HG02852 (cell line): ENCODE measurements at regions not wholly inside any gene's neighbourhood (a gene's known extent, or its start where the extent isn't known, plus 50 kb on each side); places are given as distances from the start of the nearest gene placed in this dataset.
"Not testable (repeated sequence)": the region's sequence is repeated elsewhere in the genome, so short reads cannot be mapped to it uniquely, and the experiment has no call there.

Experiments used
- ATAC-seq: cut with Tn5 transposase; IDR thresholded peaks from one replicate; pipeline ENCODE4 v1.9.1; 2021; ENCODE audit warnings: mild to moderate bottlenecking, moderate library complexity; ENCODE audit not compliant: unreplicated experiment

DNA sequence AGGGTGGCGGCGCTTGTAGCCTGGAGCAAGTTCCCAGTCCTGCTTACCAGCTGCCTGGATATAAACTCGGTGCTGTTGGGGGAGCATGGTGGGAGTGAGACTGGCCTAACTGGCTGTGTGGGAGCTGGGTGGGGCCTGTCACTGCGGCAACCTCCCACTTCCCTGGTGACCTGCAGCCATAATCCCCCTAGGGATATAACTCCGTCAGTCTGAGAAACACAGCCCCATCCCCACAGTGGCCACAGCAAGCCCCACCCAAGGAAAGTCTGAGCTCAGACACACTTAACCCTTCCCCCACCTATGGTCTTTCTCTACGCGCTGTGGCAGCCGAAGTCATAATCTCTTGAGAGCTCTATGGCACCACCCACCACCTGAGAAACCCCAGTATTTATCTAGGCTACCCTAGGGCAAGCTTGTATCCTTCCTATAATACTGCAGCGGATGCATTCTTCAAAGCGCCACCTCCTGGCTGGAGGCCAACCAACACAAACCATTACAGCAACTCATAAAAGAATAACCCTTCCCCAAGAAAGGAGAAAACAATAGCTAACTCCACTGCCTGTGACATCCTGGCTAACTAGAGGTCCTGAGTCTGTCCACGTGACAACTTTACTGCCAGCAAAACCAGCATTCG is 57.4 kb downstream of the ZNF648 start:
- no peak for ATAC-seq

DNA sequence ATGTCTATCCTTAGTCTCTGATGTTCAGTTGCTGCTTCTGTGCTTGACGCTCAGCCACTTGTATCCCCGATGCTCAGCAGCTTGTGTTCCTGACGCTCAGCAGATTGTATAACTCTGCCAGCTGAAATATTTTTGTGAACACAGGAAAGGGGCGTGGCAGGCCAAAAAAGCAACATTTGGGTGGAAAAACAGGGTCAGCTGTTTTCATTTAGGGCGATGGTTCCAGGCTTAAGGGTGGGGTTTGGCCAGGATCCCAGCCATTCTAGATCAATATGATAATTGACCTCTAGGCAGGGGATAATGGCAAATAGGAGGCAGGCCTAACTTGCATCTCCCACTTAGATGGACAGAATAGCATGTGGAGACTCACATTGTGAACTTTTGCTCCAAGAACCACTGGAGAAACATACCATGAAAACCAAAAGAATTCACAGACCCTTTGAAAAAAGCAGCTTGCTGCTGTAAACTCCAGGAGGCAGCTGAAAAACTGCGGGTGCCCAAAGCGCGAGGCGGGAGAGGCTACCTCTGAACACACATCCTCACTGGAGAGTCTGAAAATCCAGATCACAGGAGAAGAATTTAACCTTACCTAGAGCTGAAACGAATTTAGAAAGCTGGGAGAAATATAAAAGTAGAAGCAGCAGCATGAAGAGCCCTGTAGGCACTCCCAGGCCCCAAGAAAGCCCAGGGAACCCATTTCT is 58.3 kb downstream of the ZNF648 start:
- ATAC-seq = no peak

DNA sequence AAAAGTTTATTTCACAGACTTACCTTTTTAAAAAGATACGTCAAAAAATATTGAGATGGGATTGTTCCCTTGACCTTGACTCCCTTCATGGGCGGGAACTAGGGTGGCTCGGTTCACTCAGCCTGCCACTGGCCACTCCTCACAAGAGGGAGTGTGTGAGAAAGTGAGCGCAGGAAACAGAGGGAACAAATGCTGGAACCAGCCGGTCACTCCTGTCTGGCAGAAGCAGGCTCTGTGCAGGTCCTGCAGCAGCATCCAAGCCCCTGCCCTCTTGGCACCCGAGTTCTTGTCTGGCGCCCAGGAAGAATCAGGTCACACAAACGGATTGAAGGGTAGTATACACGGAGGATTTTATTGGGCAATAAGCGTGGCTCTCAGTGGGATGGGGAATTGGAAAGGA is 58.9 kb downstream of the ZNF648 start:
- no peak for ATAC-seq

DNA sequence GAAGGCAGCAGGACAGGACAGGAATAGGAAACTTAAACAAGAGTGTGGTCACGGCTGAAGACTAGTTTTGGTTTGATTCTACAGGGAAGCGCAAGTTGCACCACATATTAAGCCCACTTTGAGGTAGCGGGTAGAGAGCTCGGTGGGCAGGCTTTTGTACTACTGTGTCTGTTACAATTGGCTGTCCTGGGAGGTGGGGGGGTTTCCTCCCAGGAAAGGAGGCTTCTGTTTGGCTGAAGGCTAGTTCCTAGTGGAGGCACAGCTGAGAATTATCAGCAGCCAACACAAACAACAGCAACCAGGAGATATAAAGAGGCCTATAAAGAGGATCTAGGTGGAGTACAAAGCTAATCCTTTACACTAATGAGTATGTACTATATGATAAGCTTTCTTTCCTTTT is 62.7 kb downstream of the ZNF648 start:
- no peak for ATAC-seq

DNA sequence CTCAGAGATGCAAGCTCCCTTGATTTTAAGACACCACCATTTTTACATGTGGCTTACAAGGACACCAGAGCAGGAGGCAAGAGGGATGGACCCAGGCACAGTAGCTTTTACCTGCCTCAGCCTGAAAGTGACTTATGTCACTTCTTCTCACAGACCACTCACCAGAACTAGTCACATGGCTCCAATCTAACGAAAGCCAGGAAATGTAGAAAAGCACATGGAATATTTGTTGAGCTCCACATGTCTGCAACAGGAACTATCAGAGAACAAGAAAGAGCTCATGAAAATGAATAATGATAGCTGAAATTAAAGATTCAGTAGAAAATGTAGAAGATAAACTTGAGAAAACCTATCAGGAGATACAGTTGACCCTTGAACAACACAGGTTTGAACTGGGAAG is 69.4 kb downstream of the ZNF648 start:
- ATAC-seq = no peak

DNA sequence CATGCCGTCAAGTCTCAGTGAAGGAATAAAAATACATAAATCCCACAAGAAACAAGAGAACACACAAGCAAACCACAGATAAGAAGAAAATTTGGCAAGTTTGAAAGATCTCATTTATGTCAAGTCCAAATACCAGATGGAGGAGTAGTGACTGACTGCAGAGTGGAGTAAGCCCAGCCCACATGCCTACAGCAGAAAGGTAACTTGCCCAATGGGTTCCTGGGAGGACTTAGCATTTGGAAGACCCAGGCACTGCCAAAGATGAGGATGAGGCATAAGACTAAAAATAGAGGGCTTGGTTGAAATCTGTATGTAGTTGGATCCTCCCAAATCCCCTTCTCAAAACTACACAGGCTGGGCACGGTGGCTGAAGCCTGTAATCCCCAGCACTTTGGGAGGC is 70.8 kb downstream of the ZNF648 start:
- no peak for ATAC-seq

DNA sequence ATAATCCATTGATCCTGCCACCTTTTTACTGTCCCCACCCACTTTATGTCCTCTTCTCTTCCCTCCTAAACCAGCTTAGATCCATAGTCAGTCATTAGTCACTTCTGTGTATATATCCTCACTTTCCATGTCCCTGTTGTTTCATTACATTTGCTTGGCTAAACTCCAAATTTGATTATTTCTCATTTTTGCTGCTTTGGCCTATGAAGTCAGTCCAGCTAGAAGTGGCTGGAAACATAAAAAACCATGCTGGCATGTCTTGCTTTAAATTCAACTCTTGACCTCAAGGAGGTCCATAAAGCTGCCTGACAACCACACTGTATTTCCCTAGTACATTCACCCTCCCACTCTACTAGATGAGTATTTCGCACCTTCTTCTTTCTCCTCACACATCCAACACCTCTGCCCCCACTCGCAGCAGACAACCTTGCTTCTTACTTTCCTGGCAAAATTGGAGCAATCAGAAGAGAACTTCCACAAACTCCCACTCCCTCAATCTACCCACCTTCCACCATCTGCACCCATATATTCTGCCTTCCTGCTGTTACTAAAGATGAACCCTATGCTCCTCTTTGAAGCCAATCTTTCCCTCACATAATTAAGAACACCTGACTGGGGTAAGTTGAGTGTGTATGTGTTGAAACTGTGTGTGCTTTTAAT is 72.1 kb downstream of the ZNF648 start:
- no peak for ATAC-seq

DNA sequence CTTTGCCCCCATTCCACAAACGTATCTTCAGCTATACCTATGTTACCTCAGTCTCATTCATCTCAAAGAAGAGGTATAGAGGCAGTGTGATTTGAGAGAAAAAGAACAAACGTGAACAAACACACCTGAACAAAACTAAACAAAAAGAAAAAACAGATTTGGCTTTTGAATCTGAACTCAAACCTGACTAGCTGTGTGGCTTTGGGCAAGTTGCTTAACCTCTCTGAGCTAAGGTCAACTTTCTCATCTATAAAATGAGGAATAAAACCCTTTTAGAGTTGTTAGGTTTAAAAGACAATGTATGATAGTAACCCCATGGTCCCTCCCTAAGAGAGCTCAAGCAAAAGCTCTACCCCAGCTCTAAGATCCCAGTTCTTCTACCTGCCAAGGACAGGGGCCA is 73.5 kb downstream of the ZNF648 start:
- no peak for ATAC-seq

DNA sequence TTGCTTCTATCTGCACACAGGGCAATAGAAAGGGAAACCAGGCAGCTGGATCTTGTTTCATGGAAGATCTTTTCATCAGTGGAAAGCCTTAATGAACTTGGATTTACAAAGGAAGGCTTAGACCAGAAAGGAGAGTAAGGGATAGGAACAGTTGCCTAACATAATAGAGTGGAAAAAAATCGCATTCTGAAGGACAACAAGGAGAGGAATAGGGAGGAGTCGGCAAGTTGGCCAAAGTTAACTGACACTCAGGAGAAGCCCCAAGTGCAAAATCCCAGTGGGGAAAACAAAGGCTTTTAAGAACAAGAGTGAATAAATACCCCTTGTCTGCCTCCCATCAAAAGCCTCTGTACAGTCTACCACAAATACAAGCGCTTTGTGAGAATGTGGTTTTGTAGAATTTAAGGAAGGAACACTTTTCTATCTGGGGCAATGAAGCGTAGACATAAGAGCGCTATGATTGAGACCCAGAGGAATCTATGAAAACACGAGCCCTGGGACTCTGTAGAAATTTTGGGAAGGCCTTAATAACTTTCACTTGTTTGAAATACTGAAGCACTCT is 74.1 kb downstream of the ZNF648 start:
- ATAC-seq = no peak

DNA sequence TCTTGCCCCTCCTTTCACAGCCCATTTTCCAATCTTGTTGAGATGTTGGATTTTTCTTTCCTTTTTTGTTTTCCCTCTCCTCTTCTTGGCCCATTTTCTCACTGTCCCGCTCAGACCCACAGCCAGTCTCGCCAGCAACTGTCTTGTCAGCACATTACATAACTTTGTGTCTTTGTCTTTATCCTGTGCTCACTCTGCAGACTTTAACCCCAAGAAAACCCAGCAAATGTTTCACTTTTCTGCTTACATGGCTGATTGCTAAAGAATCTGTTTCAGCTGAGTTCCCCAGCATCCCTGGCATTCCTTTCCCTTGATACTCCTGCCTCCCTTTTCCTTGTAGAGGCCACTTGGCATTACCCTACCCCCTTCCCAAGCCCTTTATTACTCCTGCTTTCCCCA is 74.6 kb downstream of the ZNF648 start:
- ATAC-seq = no peak

DNA sequence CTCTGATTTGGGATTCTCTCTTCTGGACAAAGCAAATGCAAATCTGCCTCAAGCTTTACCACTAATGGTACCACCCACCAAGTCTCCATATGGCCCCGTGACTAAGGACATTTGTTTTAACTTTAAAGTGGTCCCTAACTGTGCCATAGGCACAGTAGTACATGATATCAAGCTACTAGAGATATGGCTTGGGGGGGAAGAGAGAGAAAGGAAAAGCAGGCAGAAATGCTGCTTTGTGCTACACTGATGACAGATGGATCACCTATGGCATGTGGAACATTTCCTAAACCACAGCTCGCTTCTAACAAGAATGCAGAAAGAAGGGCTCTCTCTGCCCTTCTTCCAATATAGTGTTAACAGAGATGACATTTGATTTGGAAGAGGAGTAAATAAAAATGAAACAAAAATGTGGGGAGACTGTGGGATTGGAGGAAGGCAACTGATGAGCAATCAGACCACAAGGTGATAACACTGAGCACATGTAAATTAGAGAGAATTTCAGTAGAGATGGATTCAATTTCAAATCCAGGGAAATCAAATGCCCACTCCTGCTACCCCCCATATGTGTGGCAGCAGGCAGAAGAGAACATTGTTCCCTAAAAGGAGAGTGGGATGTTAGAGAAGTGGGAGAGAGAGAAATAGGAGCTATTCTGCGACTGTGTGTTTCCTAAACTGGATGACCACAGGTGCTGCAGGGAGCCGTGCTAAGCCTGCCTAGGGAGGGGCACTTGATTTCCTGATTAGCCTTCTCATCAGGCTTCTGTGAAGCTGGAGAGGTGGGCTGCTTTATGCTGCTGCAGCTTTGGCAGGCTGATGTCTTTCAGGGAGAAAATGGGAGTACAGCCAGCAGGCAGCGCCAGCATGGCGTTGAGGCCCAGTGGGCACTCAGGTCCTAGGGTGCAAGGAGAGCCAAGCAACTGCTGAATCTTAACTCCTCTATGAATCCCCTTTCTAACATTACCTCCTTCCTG is 75.3 kb downstream of the ZNF648 start:
- no peak for ATAC-seq

DNA sequence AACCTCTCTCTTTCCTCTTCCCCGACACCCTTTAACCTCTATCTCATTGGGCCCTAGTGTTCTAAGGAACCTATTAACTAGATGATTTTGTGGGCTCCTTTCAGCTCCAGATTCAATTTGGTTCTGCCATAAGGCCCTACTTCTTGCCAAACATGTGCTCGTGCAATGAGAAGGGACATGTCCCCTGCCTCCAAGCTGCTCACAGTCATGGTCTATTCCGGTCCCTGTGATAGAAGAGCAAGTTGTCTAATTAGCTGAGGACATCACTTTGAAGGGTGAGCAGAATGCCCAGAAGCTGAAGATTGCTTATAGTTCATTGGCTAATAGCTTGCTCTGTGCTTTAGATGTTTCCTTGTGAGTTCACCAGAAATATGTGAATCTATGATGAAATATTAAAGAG is 76.2 kb downstream of the ZNF648 start:
- ATAC-seq = no peak

DNA sequence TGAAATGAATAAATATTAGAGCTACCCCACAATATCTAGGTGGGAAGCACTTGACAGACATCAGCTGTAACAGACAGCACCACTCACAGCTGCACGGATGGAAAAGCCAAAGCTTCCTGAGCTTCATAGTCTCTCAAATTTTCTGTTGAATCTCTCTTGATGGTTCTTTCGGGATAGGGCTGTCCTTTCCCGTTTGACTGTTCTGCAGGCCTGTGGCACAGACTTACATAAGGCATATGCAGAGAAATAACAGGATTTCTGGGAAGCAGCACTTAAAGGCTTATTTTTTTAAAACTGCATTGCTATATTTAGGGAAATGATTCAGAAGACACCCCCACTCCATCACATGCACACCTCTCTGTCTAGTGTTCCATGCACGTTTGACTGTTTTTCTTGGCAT is 77.5 kb downstream of the ZNF648 start:
- ATAC-seq = no peak

DNA sequence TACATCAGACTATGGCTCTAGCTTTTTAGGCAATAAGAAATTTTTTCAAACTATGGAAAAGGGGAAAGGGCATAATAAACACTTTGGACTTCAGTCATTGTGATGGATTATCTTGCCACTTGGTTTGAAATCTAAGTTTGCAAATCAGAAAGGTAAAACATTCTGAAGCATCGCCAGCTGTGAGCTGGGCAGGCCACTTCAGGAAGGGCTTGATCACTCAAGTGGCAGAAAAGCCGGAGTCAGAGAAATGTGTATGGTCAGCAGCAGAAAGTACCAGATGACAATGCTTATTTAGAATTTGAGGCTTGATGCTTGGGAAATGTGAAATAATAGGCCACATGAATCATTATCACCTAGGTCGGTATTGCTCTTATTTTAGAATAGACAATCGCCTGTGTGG is 79.7 kb downstream of the ZNF648 start:
- no peak for ATAC-seq

DNA sequence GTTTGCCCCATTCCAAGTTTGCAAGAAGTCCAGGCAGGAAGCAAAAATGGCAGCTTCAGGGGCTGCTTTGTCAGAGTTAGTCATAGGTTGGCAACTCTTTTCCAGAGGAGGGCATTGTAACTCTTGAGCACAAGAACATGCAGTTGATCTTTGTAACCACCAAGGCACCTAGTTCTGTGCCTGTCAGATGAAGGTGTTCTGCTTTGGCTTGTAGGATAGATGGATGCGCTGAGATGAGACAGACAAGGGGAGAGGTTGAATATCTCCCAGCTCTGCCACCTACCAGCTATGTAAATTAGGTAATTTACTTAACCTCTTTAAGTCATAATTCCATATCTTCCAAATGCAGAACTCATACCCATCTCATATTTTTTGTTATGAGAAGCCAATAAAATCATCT is 89.3 kb downstream of the ZNF648 start:
- ATAC-seq = no peak

DNA sequence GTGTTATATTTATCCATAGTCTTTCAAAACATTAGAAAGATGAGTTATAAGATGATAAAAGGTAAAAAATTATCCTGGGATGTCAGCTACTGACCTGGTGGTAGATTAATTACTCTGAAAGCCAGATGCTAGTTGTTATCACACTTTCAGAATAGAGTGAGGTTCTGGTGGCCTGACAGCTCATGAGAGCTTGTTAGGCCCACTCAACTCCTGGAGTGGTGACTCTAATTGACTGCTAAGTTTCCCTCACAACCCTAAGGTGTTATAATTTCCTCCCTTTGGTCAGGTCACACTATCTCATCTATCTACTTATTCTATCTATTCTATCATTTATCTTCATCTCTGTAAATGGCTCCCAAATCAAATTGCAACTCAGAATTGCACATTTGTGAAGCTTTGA is 90.1 kb downstream of the ZNF648 start:
- no peak for ATAC-seq

DNA sequence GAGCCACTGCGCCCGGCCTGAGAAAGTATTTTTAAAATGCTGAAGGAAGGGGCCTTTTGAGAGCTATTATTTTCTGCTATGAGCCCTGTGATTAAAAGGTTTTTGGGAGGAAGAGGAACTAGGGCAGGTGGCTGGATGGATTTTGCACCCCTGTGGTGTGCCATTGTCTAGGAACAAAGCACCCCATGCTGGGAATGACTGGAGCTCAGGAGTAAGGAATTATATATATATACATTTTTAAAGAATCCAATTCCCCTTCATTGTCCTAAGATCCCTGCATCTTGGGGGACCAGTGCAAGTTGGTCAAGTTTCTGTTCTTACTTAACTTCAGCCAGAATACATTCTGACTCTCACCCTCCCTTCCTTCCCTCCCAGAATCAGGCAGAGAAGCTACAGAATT is 91.6 kb downstream of the ZNF648 start:
- no peak for ATAC-seq

DNA sequence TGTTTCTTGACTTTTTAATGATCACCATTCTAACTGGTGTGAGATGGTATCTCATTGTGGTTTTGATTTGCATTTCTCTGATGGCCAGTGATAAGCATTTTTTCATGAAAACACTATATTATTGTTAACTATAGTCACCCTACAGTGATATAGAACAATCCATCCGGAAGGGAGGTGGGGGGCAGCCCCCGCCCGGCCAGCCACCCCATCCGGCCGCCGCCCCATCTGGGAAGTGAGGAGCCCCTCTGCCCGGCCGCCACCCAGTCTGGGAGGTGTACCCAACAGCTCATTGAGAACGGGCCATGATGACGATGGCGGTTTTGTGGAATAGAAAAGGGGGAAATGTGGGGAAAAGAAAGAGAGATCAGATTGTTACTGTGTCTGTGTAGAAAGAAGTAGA is 106.8 kb downstream of the ZNF648 start:
- not testable (repeated sequence) for ATAC-seq

DNA sequence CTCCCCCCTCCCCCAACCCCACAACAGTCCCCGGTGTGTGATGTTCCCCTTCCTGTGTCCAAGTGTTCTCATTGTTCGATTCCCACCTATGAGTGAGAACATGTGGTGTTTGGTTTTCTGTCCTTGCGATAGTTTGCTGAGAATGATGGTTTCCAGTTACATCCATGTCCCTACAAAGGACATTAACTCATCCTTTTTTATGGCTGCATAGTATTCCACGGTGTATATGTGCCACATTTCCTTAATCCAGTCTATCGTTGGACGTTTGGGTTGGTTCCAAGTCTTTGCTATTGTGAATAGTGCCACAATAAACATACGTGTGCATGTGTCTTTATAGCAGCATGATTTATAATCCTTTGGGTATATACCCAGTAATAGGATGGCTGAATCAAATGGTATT is 107.3 kb downstream of the ZNF648 start:
- ATAC-seq = not testable (repeated sequence)

DNA sequence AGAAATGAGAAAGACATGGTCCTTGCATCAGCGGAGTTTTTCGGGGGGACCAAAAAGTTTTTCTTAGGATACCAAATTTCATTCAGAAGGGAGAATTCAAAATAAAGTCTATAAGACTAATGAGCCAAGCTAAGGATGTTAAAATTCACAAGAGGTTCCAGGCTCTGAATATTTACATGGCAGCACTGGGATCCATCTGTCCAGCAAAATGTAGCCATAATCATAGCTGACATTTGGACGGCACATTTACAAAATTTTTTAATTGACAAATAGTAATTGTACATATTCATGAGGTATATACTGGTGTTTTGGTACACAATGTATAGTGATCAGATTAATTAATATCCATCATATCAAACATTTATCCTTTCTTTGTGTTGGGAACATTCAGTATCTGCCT is 107.9 kb downstream of the ZNF648 start:
- ATAC-seq = no peak

DNA sequence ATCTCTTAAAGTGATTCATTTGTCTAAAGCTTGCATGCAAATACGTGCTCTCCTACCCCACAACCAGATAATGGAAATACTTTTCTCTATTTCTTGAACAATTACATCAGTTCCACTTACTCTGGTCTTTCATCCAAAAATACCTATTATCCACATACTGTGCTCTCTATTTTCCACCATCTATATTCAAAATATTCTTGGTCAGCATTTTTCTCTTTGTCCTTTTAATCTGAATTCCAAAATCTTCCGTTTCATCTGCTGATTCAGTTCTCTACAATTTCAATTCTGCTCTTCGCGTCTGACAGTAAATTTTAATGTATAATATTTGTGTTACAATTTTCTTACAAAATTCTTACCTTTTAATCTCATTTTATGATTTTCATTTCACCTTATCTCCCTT is 110.3 kb downstream of the ZNF648 start:
- ATAC-seq = no peak
